BJ (cell line): ENCODE measurements at regions not wholly inside any gene's neighbourhood (a gene's known extent, or its start where the extent isn't known, plus 50 kb on each side); places are given as distances from the start of the nearest gene placed in this dataset.

Source experiments
- CTCF ChIA-PET: fragments of 350-600 bp; formaldehyde crosslinking; extraction: SDS; loops from one replicate; lab custom pipeline; 2021; ENCODE audit warnings: antibody characterized with exemption, inconsistent platforms; lab: Yijun Ruan, JAX
- POLR2A ChIA-PET: fragments of 300-600 bp; sonication (Branson Sonifier 250); formaldehyde crosslinking; extraction: SDS; loops from one replicate; lab custom pipeline; 2021; ENCODE audit warnings: antibody characterized with exemption; lab: Charles Lee
- DNase-seq: peaks from one replicate; pipeline ENCODE4 v3.0.0-alpha.2; 2011; ENCODE audit warnings: low read depth
- H3K27me3 ChIP-seq: 2 replicates; pipeline ENCODE4 v1.6.0; 2011; ENCODE audit warnings: low read length; ENCODE audit not compliant: control insufficient read depth, insufficient read depth
- H3K36me3 ChIP-seq: 2 replicates; pipeline ENCODE4 v1.5.1; 2011; ENCODE audit warnings: low read length; ENCODE audit not compliant: control insufficient read depth, insufficient read depth
- H3K4me3 ChIP-seq: 2 replicates; pipeline ENCODE4 v1.5.1; 2011; ENCODE audit warnings: low read depth, mild to moderate bottlenecking, control low read depth, low read length
- CTCF ChIP-seq: IDR thresholded peaks from 2 replicates; pipeline ENCODE4 v1.5.1; 2011; ENCODE audit warnings: low read depth, mild to moderate bottlenecking, control low read depth, inconsistent platforms, low read length, moderate library complexity; ENCODE audit not compliant: insufficient read depth

- POLR2A ChIA-PET, result no interaction called here
- H3K27me3 ChIP-seq, result peaks cover 3% of the 10 kb centered on the region; the same call in 1 of the 2 replicates
- H3K36me3 ChIP-seq, result no peaks in the 10 kb centered on the region
- no peak overlapping the region for H3K4me3 ChIP-seq
- no peak for DNase-seq
- no peak for TF ChIP-seq CTCF
- CTCF ChIA-PET, result no interaction called here
Observed at GRCh38 chr2:12310399-12310798, 406.3 kb upstream of the TRIB2 start.

- POLR2A ChIA-PET, result no interaction called here
Observed at GRCh38 chr2:12313445-12314126, 403.1 kb upstream of the TRIB2 start.

GRCh38 chr2:12314127-12314760 lies 402.5 kb upstream of the TRIB2 start:
- Histone ChIP-seq H3K27me3 (peaks cover 3% of the 10 kb centered on the region; the same call in 1 of the 2 replicates), H3K36me3 (no peaks in the 10 kb centered on the region), H3K4me3 (no peak overlapping the region)
- TF ChIP-seq CTCF, result no peak
- POLR2A ChIA-PET, result no interaction called here
- DNase-seq, result no peak
- CTCF ChIA-PET, result interaction anchor here (1.4 kb wide), 1 partner anchor 15 kb away, joined by 4 read pairs; no protein-coding TSS in a partner anchor

More at GRCh38 chr2:12313445-12314126, 403.1 kb upstream of the TRIB2 start:
- DNase-seq, result no peak
- CTCF ChIA-PET, result interaction anchor here (1.4 kb wide), 1 partner anchor 15 kb away, joined by 4 read pairs; no protein-coding TSS in a partner anchor
- H3K27me3 ChIP-seq, result peaks cover 3% of the 10 kb centered on the region; the same call in 1 of the 2 replicates
- no peaks in the 10 kb centered on the region for H3K36me3 ChIP-seq
- no peak overlapping the region for H3K4me3 ChIP-seq
- no peak for TF ChIP-seq CTCF

GRCh38 chr2:12315224-12315623 lies 401.5 kb upstream of the TRIB2 start:
- DNase-seq, result no peak
- Histone ChIP-seq H3K27me3 (peaks cover 3% of the 10 kb centered on the region; the same call in 1 of the 2 replicates), H3K36me3 (no peaks in the 10 kb centered on the region), H3K4me3 (no peak overlapping the region)
- ChIA-PET POLR2A (no interaction called here), CTCF (interaction anchor here (0.5 kb wide), 1 partner anchor 137 kb away, joined by 3 read pairs; no protein-coding TSS in a partner anchor)
- TF ChIP-seq CTCF, result no peak

- Histone ChIP-seq H3K36me3 (no peaks in the 10 kb centered on the region), H3K27me3 (peaks cover 3% of the 10 kb centered on the region; the same call in 1 of the 2 replicates), H3K4me3 (no peak overlapping the region)
- no peak for DNase-seq
- TF ChIP-seq CTCF, result no peak
- ChIA-PET CTCF (interaction anchor here (0.9 kb wide), 1 partner anchor 11 kb away, joined by 4 read pairs; no protein-coding TSS in a partner anchor), POLR2A (no interaction called here)
Observed at GRCh38 chr2:12316476-12316875, 400.3 kb upstream of the TRIB2 start.
